IPS DF 4.7 (cell line): ENCODE measurements at regions not wholly inside any gene's neighbourhood (a gene's known extent, or its start where the extent isn't known, plus 50 kb on each side); places are given as distances from the start of the nearest gene placed in this dataset.

ENCODE experiments used
- DNase-seq: peaks from one replicate; pipeline ENCODE4 v3.0.0-alpha.2; 2013; ENCODE audit warnings: low spot score; ENCODE audit errors: extremely low read depth

DNA sequence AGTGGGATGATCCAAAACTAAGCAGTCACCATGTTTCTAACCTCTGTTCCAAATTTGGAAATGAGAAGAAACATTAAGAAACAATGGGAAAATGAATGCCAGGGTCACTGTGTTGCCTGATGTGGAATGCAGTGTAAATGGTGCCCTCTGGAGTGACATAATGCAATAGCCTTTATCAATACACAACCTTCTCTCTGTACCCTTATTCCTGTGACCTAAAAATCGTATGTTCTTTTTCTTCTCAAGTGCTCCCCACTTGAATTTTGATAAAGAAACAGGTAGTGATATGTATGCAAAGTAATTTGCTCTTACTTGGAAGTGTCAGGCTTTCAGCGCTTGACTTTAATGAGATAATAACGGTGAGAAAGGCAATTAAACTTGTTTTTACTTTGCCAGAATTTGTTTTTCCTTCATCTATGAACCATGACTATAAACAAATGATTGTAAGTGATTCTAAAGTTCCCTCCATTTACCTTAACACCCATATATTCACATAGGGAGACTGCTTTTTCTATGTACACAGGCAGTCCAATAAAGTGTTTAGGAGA is 145.8 kb upstream of the THRB start:
- DNase-seq = no peak

DNA sequence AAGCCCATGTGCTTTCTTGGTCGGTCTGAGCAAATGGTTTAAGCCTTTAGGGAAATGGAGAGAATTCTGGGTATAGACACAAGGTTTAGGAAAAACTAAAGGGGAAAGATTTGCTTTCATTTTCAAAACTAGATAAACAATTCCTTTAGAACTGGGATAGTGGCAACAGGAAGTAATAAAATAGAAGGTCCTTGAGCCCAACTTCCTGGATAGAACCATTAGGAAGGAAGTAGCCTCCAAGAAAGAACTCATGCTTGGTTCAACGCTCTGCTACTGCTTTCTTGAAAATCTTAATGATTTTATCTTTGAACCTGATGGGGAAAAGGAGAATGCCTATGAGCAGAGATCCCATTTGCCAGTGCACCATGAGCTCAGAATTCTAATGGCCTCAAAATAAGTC is 147.0 kb upstream of the THRB start:
- DNase-seq = no peak

- no peak for DNase-seq
Observed at GRCh38 chr3:24645047-24645446, 150.4 kb upstream of the THRB start.

DNA sequence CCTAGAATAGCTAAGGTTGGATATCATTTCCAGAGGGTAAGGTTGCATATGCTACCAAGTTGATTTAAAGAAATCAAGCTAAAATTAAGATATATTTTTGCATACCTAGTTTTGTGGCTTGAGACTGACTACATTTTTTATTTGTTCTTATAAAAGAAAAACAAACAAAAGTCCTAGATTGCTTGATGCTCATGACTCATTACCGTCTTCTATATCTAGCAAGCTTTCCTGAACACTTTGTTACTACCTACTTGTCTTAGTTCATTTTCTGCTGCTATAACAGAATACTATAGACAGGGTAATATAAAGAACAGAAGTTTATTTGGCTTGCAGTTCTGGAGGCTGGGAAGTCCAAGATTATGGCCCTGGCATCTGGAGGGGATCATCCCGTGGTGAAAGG is 152.1 kb upstream of the THRB start:
- no peak for DNase-seq

DNA sequence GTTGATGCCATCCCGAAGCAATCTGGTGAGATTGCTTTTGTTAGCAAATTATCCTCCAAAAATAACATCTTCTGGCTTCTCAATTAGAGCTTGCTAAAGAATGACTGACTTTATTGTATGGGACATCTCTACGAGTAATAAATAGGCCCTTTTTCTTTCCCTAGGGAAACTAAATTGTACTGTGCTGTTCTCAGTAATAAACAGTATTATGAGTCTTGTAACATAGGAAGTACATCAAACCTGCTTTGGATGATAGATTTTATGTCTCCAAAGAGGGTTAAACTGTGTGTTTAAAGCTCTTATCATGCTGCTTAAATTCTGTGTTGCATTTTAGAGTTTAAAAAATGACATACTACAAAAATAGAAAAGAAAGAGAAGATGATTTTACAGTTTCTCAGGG is 153.4 kb upstream of the THRB start:
- DNase-seq = no peak

DNA sequence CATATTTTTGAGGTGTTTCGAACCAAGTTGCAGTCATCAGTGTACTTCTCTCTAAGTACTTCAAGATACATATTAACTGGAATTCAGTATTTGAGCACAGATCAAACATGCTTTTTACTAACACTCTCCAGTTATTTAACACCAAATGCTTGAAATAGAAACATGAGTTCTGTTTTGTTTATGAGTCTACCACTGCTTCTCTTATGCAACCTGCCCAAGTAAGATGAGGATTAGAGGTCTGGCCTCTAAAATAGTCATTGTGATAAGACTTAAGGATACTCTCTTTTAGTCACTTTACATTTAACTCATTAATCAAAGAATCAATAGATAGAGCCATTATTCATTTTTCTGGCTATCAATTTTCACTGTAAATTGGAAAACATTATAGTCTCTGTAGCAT is 156.2 kb upstream of the THRB start:
- no peak for DNase-seq

DNA sequence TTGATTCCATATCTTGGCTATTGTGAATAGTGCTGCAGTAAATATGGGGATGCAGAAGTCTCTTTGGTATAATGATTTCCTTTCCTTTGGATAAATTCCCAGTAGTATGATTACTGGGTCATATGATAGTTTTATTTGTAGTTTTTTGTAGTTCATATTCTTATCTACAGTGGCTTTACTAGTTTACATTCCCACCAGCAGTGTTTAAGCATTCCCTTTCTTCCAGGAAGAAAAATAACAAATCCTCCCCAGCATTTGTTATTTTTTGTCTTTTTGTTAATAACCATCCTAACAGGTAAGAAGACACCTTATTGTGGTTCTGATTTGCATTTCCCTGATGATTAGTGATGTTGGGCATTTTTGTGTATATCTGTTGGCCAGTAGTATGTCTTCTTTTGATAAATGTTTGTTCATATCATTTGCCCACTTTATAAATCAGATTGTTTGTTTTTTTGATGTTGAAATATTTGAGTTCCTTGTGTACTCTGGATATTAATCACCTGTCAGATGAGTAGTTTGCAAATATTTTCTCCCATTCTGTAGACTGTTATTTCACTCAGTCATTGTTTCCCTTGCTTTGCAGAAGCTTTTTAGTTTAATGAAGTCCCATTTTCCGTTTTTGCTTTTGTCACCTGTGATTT is 163.3 kb upstream of the THRB start:
- no peak for DNase-seq

DNA sequence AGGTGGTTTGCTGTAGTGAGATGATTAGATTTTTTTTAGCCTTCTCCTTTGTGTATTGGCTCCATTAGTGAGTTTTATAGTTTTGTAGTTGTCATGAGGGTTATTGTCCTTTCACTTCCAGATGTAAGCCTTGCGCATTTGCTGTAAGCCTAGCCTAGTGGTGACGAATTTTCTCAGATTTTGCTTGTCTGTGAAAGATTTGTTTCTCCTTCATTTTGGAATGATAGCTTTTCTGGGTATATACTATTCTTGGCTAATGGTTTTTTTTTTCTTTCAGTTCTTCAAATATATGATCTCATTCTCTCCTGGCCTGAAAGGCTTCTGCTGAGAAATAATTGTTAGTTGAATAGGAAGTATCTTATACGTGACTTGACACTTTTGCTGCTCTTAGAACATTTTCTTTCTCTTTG is 166.5 kb upstream of the THRB start:
- no peak for DNase-seq

DNA sequence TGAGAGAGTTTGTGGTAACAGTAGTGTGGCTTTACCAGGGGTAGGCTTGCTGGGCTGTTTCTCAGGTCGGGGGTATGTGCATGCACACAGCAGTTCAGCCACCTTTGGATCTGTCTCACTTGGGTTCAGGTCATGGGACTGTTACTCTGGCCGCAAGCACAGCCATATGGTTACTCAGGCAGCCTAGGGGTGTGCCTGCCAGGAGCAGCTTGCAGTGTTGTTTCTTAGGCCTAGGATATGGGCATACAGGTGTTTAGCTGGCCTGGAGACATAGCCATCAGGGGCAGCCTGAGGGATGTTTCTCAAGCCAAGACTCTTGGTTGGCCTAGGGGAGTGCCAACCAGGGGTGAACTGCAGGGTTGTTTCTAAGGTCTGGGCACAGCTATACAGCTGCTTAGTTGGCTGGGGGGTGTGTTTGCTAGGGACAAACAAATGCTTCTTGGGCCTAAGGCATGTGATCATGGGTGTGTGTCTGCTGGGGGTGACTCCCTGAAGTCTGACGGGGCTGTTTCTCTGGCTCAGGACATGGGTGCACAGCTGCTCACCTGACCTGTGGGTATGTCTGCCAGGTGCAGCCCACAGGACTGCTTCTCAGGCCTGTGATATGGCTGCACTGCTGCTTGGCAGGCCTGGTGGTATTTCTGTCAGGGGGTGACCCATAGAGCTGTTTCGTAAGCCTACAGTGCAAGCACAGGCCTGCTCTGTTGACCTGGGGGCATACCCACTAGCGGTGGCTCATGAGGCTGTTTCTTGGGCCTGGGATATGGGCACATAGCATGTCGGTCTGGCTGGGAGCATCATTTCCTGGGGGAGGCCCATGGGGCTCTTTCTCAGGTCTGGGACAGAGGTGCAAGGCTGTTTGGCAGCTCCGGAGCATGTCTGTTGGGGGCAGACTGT is 168.0 kb upstream of the THRB start:
- DNase-seq = no peak

GRCh38 chr3:24663406-24663805 is 168.8 kb upstream of the THRB start:
- no peak for DNase-seq

- DNase-seq = no peak
Observed at GRCh38 chr3:24668039-24668438, 173.4 kb upstream of the THRB start.

GRCh38 chr3:24670871-24671270 is 176.2 kb upstream of the THRB start:
- DNase-seq = no peak

GRCh38 chr3:24673596-24673995 is 178.9 kb upstream of the THRB start:
- no peak for DNase-seq

- DNase-seq = no peak
Observed at GRCh38 chr3:24674261-24674660, 179.6 kb upstream of the THRB start.

GRCh38 chr3:24678021-24678420 is 183.4 kb upstream of the THRB start:
- DNase-seq = no peak

DNA sequence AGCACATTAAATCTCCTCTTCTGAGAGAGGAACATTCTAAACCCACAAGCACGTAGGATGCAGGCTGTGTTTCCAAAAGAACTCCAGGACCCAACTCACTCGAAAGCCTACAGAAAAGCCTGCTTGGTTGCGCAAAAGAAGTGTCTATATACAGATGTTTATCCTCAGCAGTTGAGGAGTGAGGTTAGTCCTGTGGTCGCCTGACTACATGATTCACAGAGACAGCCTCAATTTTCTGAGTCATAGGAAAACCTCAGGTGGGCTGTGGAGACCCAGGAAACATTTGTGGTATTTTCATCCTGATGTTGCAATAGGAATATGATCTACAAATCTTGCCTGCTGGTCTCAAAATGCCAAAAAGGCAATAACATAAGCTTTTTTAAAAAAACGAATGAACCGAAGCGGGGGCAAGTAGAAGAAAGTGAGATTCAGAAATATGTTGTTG is 183.8 kb upstream of the THRB start:
- DNase-seq = no peak

- DNase-seq = no peak
Observed at GRCh38 chr3:24679429-24679828, 184.8 kb upstream of the THRB start.

DNA sequence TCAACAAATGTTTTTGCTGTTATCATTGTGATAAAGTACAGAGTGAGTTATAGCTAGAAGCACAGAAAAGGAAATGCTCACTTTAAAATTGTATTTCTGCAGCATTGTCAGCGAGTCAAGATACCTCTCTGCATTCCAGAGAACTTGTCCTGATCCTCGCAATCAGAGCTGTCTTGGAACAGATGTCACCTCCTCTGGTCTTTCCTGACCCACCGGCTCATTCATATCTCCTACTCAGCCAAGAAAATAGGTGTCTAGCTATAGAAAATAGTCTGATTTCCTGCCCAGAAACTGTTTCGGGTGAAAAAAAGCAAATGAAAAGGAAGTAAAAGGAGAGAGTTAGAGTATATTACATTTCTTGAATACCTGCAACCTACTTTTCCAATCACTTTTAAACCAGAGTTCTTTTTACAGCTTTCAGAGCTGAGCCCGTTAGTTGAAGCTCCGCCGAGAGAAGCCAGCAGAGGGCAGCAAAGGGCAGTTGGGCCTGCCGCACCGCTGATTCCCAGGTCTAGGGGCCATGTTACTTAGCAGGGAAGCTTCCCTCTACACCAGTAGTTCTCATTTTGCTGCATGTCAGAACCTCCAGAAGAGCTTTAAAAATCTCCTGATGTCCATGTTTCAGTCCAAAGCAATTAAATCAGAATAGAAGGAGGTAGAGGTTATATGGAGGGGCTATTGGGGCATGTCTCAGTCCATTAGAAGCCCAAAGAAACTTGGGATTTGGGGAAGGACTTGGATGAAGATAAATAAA is 185.7 kb upstream of the THRB start:
- no peak for DNase-seq

- no peak for DNase-seq
Observed at GRCh38 chr3:24682141-24682547, 187.5 kb upstream of the THRB start.

DNA sequence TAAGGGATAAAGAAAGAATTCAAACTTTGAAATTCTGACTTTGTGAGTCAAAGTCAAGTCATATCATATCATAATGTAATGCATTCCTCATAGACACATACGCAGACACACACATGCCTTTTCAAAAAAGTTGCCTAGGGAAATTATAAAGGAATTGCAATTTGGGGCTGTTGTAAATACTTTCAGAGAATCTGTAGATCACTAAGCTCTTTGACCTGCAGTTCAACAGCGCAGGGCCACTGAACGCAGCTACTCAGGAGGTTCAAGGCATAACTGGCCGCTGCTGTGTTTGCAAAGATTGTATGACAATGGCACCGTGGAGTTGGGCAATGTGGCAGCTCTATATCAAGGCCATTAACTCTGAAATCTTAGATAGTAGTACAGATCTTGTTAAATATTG is 188.4 kb upstream of the THRB start:
- DNase-seq = no peak

DNA sequence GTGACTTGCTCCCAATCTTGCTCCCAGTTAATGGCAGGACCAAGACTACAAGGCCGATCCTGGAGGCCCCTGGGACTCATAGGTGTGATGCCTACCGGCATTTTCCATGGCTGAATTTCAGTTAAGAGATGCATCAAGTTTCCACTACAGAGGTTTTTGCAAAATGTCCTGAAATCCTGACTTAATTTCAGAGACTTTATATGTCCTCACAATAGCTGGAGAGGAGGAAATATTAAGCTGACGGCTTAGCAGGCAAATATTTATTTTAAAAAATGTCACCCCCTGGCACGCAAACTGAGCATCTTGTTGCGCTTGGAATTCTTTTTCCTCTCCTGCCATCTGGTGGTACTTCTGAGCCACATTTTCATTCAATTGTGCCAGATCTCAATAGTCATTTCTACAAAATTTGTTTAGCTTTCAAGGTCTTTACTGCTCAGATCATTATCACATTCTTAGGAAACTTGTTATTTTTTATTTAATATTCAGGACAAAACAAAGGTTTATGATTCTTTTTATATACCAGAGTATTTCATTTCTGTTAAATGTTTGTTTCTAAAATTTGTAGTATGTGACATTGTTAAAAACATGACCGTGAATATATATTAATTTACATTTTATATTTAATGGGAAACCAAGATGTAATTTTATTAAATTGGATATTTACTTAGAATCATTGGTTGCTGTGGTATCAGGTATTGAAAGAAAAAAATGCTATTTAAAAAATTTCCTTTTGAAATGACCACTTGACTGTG is 189.2 kb upstream of the THRB start:
- DNase-seq = no peak
